Nephron progenitor cell (in vitro differentiated cells): ENCODE measurements at regions not wholly inside any gene's neighbourhood (a gene's known extent, or its start where the extent isn't known, plus 50 kb on each side); places are given as distances from the start of the nearest gene placed in this dataset.
A peak's percentile ranks its signal among the peaks of the same experiment; 100 is the strongest.

Experiments used
- DNase-seq: peaks from one replicate; pipeline ENCODE4 v3.0.0; 2021
- H3K27ac Mint-ChIP-seq: 2 replicates; pipeline ENCODE4 v1.8.0; 2021; ENCODE audit warnings: mild to moderate bottlenecking, moderate library complexity, mixed read lengths
- H3K27me3 Mint-ChIP-seq: 2 replicates; pipeline ENCODE4 v1.8.0; 2021; ENCODE audit warnings: mild to moderate bottlenecking, low read depth, mixed read lengths; ENCODE audit not compliant: poor library complexity
- H3K36me3 Mint-ChIP-seq: 2 replicates; pipeline ENCODE4 v1.8.0; 2021; ENCODE audit warnings: low read depth, mixed read lengths
- H3K4me1 Mint-ChIP-seq: 2 replicates; pipeline ENCODE4 v1.8.0; 2021; ENCODE audit warnings: mixed read lengths
- H3K4me3 Mint-ChIP-seq: 2 replicates; pipeline ENCODE4 v1.8.0; 2021; ENCODE audit warnings: mild to moderate bottlenecking, moderate library complexity, mixed read lengths
- H3K9me3 Mint-ChIP-seq: 2 replicates; pipeline ENCODE4 v1.8.0; 2021; ENCODE audit warnings: mild to moderate bottlenecking, moderate library complexity, mixed read lengths
- CTCF ChIP-seq: fragments of 200-600 bp; sonication (generic); IDR thresholded peaks from 2 replicates; pipeline ENCODE4 v1.5.0; 2021; ENCODE audit warnings: antibody characterized with exemption

- H3K4me3 Mint-ChIP-seq, result no peak overlapping the region
- peak overlapping the region; percentile 17 for H3K27ac Mint-ChIP-seq
- no peaks in the 10 kb centered on the region for H3K27me3 Mint-ChIP-seq
- DNase-seq, result no peak
- no peak for TF ChIP-seq CTCF
- H3K4me1 Mint-ChIP-seq, result peaks cover 70% of the 10 kb centered on the region
- no peaks in the 10 kb centered on the region for H3K36me3 Mint-ChIP-seq
- no peaks in the 10 kb centered on the region for H3K9me3 Mint-ChIP-seq
Observed at GRCh38 chr20:1809611-1810510, 85.3 kb upstream of the SIRPA start.

- TF ChIP-seq CTCF, result no peak
- Mint-ChIP-seq H3K4me3 (no peak overlapping the region), H3K27ac (no peak overlapping the region)
Observed at GRCh38 chr20:1809131-1809572, 86.1 kb upstream of the SIRPA start.

GRCh38 chr20:1808101-1808500 lies 87.1 kb upstream of the SIRPA start:
- H3K36me3 Mint-ChIP-seq, result no peaks in the 10 kb centered on the region
- no peak overlapping the region for H3K4me3 Mint-ChIP-seq
- no peaks in the 10 kb centered on the region for H3K27me3 Mint-ChIP-seq
- H3K27ac Mint-ChIP-seq, result no peak overlapping the region
- no peak for DNase-seq
- H3K9me3 Mint-ChIP-seq, result no peaks in the 10 kb centered on the region
- no peak for TF ChIP-seq CTCF
- peaks cover 75% of the 10 kb centered on the region for H3K4me1 Mint-ChIP-seq

More at GRCh38 chr20:1809131-1809572, 86.1 kb upstream of the SIRPA start:
- Mint-ChIP-seq H3K4me1 (peaks cover 75% of the 10 kb centered on the region), H3K9me3 (no peaks in the 10 kb centered on the region), H3K27me3 (no peaks in the 10 kb centered on the region), H3K36me3 (no peaks in the 10 kb centered on the region)
- DNase-seq, result no peak

- no peak for TF ChIP-seq CTCF
Observed at GRCh38 chr20:1807394-1807793, 87.8 kb upstream of the SIRPA start.

GRCh38 chr20:1806456-1806855 lies 88.8 kb upstream of the SIRPA start:
- Mint-ChIP-seq H3K27me3 (no peaks in the 10 kb centered on the region), H3K4me3 (no peak overlapping the region), H3K36me3 (no peaks in the 10 kb centered on the region), H3K27ac (peak overlapping the region; percentile 64), H3K4me1 (peaks cover 80% of the 10 kb centered on the region), H3K9me3 (no peaks in the 10 kb centered on the region)
- DNase-seq, result no peak
- TF ChIP-seq CTCF, result no peak

More at GRCh38 chr20:1807394-1807793, 87.8 kb upstream of the SIRPA start:
- no peak overlapping the region for H3K4me3 Mint-ChIP-seq
- no peaks in the 10 kb centered on the region for H3K27me3 Mint-ChIP-seq
- peaks cover 79% of the 10 kb centered on the region for H3K4me1 Mint-ChIP-seq
- H3K9me3 Mint-ChIP-seq, result no peaks in the 10 kb centered on the region
- no peaks in the 10 kb centered on the region for H3K36me3 Mint-ChIP-seq
- no peak for DNase-seq
- H3K27ac Mint-ChIP-seq, result no peak overlapping the region

GRCh38 chr20:1805816-1806215 lies 89.4 kb upstream of the SIRPA start:
- H3K9me3 Mint-ChIP-seq, result no peaks in the 10 kb centered on the region
- no peaks in the 10 kb centered on the region for H3K36me3 Mint-ChIP-seq
- no peak for DNase-seq
- no peak overlapping the region for H3K4me3 Mint-ChIP-seq
- H3K27me3 Mint-ChIP-seq, result no peaks in the 10 kb centered on the region
- H3K27ac Mint-ChIP-seq, result no peak overlapping the region
- no peak for TF ChIP-seq CTCF
- peaks cover 74% of the 10 kb centered on the region for H3K4me1 Mint-ChIP-seq
